Smooth muscle cell of the brain vasculature (primary cell): ENCODE measurements at regions not wholly inside any gene's neighbourhood (a gene's known extent, or its start where the extent isn't known, plus 50 kb on each side); places are given as distances from the start of the nearest gene placed in this dataset.

Experiments
- DNase-seq: peaks from one replicate; pipeline ENCODE4 v3.0.0-alpha.2; 2012; ENCODE audit warnings: low read depth, low spot score

GRCh38 chr5:14090755-14091154 is 52.4 kb upstream of the TRIO start:
- no peak for DNase-seq

- no peak for DNase-seq
Observed at GRCh38 chr5:14090290-14090689, 52.9 kb upstream of the TRIO start.

GRCh38 chr5:14089198-14089597 is 53.9 kb upstream of the TRIO start:
- DNase-seq, result no peak

- no peak for DNase-seq
Observed at GRCh38 chr5:14086261-14086660, 56.9 kb upstream of the TRIO start.

GRCh38 chr5:14082973-14083372 is 60.2 kb upstream of the TRIO start:
- no peak for DNase-seq

- DNase-seq, result no peak
Observed at GRCh38 chr5:14082523-14082922, 60.6 kb upstream of the TRIO start.

- DNase-seq, result no peak
Observed at GRCh38 chr5:14081791-14082190, 61.4 kb upstream of the TRIO start.

- DNase-seq, result no peak
Observed at GRCh38 chr5:14078716-14079115, 64.4 kb upstream of the TRIO start.

- DNase-seq, result no peak
Observed at GRCh38 chr5:14077501-14077900, 65.6 kb upstream of the TRIO start.

- no peak for DNase-seq
Observed at GRCh38 chr5:14076561-14076960, 66.6 kb upstream of the TRIO start.

- no peak for DNase-seq
Observed at GRCh38 chr5:14075937-14076336, 67.2 kb upstream of the TRIO start.

- DNase-seq, result no peak
Observed at GRCh38 chr5:14071433-14071832, 71.7 kb upstream of the TRIO start.

- DNase-seq, result no peak
Observed at GRCh38 chr5:14069021-14069420, 74.1 kb upstream of the TRIO start.

- DNase-seq, result no peak
Observed at GRCh38 chr5:14068136-14068535, 75.0 kb upstream of the TRIO start.

- DNase-seq, result no peak
Observed at GRCh38 chr5:14066326-14066725, 76.8 kb upstream of the TRIO start.

- no peak for DNase-seq
Observed at GRCh38 chr5:14064841-14065240, 78.3 kb upstream of the TRIO start.

- DNase-seq, result no peak
Observed at GRCh38 chr5:14063691-14064090, 79.5 kb upstream of the TRIO start.

- no peak for DNase-seq
Observed at GRCh38 chr5:14063138-14063537, 80.0 kb upstream of the TRIO start.

GRCh38 chr5:14062178-14062577 is 81.0 kb upstream of the TRIO start:
- no peak for DNase-seq

- DNase-seq, result no peak
Observed at GRCh38 chr5:14061106-14061505, 82.0 kb upstream of the TRIO start.

GRCh38 chr5:14060218-14060617 is 82.9 kb upstream of the TRIO start:
- DNase-seq, result no peak

GRCh38 chr5:14059810-14060209 is 83.3 kb upstream of the TRIO start:
- no peak for DNase-seq

- DNase-seq, result no peak
Observed at GRCh38 chr5:14057289-14057688, 85.9 kb upstream of the TRIO start.

GRCh38 chr5:14056039-14056438 is 87.1 kb upstream of the TRIO start:
- DNase-seq, result no peak
